CD14-positive monocyte (primary cell): ENCODE measurements at regions not wholly inside any gene's neighbourhood (a gene's known extent, or its start where the extent isn't known, plus 50 kb on each side); places are given as distances from the start of the nearest gene placed in this dataset. TPM values are rescaled to one million over a fixed set of nuclear protein-coding genes. Genes with fewer than 3 reads are reported as not detected.

Source experiments
- DNase-seq, 3 donors: peaks; one replicate each; pipeline ENCODE4 v3.0.0-alpha.2; 2011 to 2022
- H2AFZ ChIP-seq: 2 replicates; pipeline ENCODE4 v1.6.0; 2012; ENCODE audit warnings: mild to moderate bottlenecking, low read depth, low read length, inconsistent platforms; ENCODE audit not compliant: insufficient read depth, poor library complexity, severe bottlenecking
- H3K27ac ChIP-seq, 2 donors: 1 replicate in 1 of 2; 2 replicates in 1 of 2; pipeline ENCODE4 v1.5.1; 2012 to 2013; ENCODE audit warnings: low read length in 2 of 2, control low read depth in 1 of 2, inconsistent platforms in 1 of 2, low read depth in 1 of 2, mild to moderate bottlenecking in 1 of 2
- H3K27me3 ChIP-seq, 2 donors: one replicate each; pipeline versions ENCODE4 v1.6.0 to v1.6.1; 2011 to 2013; ENCODE audit warnings: low read length in 2 of 2; ENCODE audit not compliant: control insufficient read depth in 2 of 2, insufficient read depth in 2 of 2
- H3K36me3 ChIP-seq, 2 donors: replicated peaks in 1 of 2; 1 replicate in 1 of 2; 2 replicates in 1 of 2; pipeline versions ENCODE4 v1.5.1 to v1.6.1; 2012 to 2013; ENCODE audit warnings: low read length in 2 of 2, control low read depth in 1 of 2, inconsistent platforms in 1 of 2, mild to moderate bottlenecking in 1 of 2; ENCODE audit not compliant: insufficient read depth in 2 of 2, control insufficient read depth in 1 of 2
- H3K4me1 ChIP-seq, 2 donors: 1 replicate in 1 of 2; 2 replicates in 1 of 2; pipeline versions ENCODE4 v1.5.1 to v1.6.1; 2012 to 2013; ENCODE audit warnings: low read length in 2 of 2, control low read depth in 1 of 2, inconsistent platforms in 1 of 2, mild to moderate bottlenecking in 1 of 2, moderate library complexity in 1 of 2; ENCODE audit not compliant: insufficient read depth in 2 of 2, control insufficient read depth in 1 of 2
- H3K4me2 ChIP-seq: replicated peaks from 2 replicates; pipeline ENCODE3; 2012; ENCODE audit warnings: low read length, moderate library complexity, mild to moderate bottlenecking; ENCODE audit not compliant: poor library complexity, severe bottlenecking; ENCODE audit errors: extremely low read depth
- H3K4me3 ChIP-seq, 3 experiments: fragments of 200-600 bp in 1 of 3; sonication (generic) in 1 of 3; replicated peaks in 1 of 3; 1 replicate in 2 of 3; 2 replicates in 1 of 3; pipeline ENCODE4 v1.5.1; 2011 to 2013; ENCODE audit warnings: low read length in 3 of 3, mild to moderate bottlenecking in 3 of 3, control low read depth in 2 of 3, low read depth in 2 of 3, inconsistent platforms in 1 of 3, moderate library complexity in 1 of 3
- H3K79me2 ChIP-seq: 2 replicates; pipeline ENCODE4 v1.6.0; 2012; ENCODE audit warnings: mild to moderate bottlenecking, control low read depth, inconsistent platforms, low read length, moderate library complexity; ENCODE audit not compliant: insufficient read depth
- H3K9ac ChIP-seq: 2 replicates; pipeline ENCODE4 v1.6.0; 2017; ENCODE audit warnings: low read length, mild to moderate bottlenecking; ENCODE audit not compliant: insufficient read depth, poor library complexity, severe bottlenecking
- H3K9me3 ChIP-seq, 2 donors: replicated peaks in 1 of 2; 1 replicate in 1 of 2; 2 replicates in 1 of 2; pipeline versions ENCODE4 v1.5.1 to v1.6.1; 2012 to 2013; ENCODE audit warnings: low read length in 2 of 2, control low read depth in 1 of 2; ENCODE audit not compliant: control insufficient read depth in 1 of 2, insufficient read depth in 1 of 2
- H4K20me1 ChIP-seq: 2 replicates; pipeline ENCODE4 v1.6.0; 2012; ENCODE audit warnings: mild to moderate bottlenecking, low read length, control low read depth, moderate library complexity; ENCODE audit not compliant: insufficient read depth
- H3K27ac Mint-ChIP-seq, 7 donors: one replicate each; pipeline ENCODE4 v1.8.0; 2020; ENCODE audit warnings: mild to moderate bottlenecking in 7 of 7, mixed read lengths in 7 of 7, moderate library complexity in 6 of 7, inconsistent platforms in 2 of 7
- H3K27me3 Mint-ChIP-seq, 3 donors: one replicate each; pipeline ENCODE4 v1.8.0; 2021 to 2022; ENCODE audit warnings: low read depth in 3 of 3, mild to moderate bottlenecking in 3 of 3, mixed read lengths in 3 of 3, moderate library complexity in 3 of 3, inconsistent platforms in 1 of 3
- H3K36me3 Mint-ChIP-seq, 2 donors: one replicate each; pipeline ENCODE4 v1.8.0; 2020; ENCODE audit warnings: mixed read lengths in 2 of 2, inconsistent platforms in 1 of 2, mild to moderate bottlenecking in 1 of 2
- H3K4me1 Mint-ChIP-seq: one replicate; pipeline ENCODE4 v1.8.0; 2020; ENCODE audit warnings: mild to moderate bottlenecking, mixed read lengths
- H3K4me3 Mint-ChIP-seq, 2 donors: one replicate each; pipeline ENCODE4 v1.8.0; 2020; ENCODE audit warnings: mild to moderate bottlenecking in 2 of 2, mixed read lengths in 2 of 2, moderate library complexity in 1 of 2
- H3K9me3 Mint-ChIP-seq, 7 donors: one replicate each; pipeline ENCODE4 v1.8.0; 2020 to 2022; ENCODE audit warnings: mixed read lengths in 7 of 7, mild to moderate bottlenecking in 6 of 7, moderate library complexity in 6 of 7, inconsistent platforms in 2 of 7
- WGBS: methylation state at CpG from one replicate; pipeline ENCODE4 v1.1.5; 2013; ENCODE audit warnings: missing lambda C conversion rate; ENCODE audit not compliant: insufficient coverage; 5-methylcytosine and 5-hydroxymethylcytosine counted together
- intact Hi-C, 2 donors: fragments of 100-400 bp; cut with micrococcal nuclease; formaldehyde crosslinking; loops; one replicate each; pipeline versions ENCODE4 v1.15.0 to v1.15.1; 2023
- small RNA-seq: library from RNA; depleted of rRNA; stranded (forward); fragments of <200 nt; gene quantifications from one replicate; pipeline ENCODE3, GENCODE V24; 2012; ENCODE audit warnings: low read depth; ENCODE audit not compliant: insufficient read length
- TF ChIP-seq, protein P1 (sequence below): fragments of 200-600 bp; IDR thresholded peaks from one replicate; pipeline ENCODE4 v1.8.0; 2022; ENCODE audit warnings: antibody characterized with exemption, mild to moderate bottlenecking

GRCh38 chr5:52204310-52204709 lies 583.4 kb upstream of the ITGA1 start:
- H3K9me3 Mint-ChIP-seq, result peaks cover 0 to 15% (median 4%) of the 10 kb centered on the region in 7 donors
- DNase-seq, result no peak
- TF ChIP-seq, protein P1, sequence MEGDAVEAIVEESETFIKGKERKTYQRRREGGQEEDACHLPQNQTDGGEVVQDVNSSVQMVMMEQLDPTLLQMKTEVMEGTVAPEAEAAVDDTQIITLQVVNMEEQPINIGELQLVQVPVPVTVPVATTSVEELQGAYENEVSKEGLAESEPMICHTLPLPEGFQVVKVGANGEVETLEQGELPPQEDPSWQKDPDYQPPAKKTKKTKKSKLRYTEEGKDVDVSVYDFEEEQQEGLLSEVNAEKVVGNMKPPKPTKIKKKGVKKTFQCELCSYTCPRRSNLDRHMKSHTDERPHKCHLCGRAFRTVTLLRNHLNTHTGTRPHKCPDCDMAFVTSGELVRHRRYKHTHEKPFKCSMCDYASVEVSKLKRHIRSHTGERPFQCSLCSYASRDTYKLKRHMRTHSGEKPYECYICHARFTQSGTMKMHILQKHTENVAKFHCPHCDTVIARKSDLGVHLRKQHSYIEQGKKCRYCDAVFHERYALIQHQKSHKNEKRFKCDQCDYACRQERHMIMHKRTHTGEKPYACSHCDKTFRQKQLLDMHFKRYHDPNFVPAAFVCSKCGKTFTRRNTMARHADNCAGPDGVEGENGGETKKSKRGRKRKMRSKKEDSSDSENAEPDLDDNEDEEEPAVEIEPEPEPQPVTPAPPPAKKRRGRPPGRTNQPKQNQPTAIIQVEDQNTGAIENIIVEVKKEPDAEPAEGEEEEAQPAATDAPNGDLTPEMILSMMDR, result no peak
- H3K36me3 ChIP-seq, result no peaks in the 10 kb centered on the region
- peaks cover 0 to 2% (median 2%) of the 10 kb centered on the region in 3 donors for H3K27me3 Mint-ChIP-seq
- H3K9ac ChIP-seq, result no peak overlapping the region
- peaks cover 3 to 11% of the 10 kb centered on the region in 2 donors for H3K9me3 ChIP-seq
- no peak overlapping the region for H3K4me3 Mint-ChIP-seq
- no peak overlapping the region for H3K27ac ChIP-seq
- WGBS, result 20% methylated on average over 1 of the region's 3 CpGs
- no peak overlapping the region for H3K4me2 ChIP-seq
- H3K4me3 ChIP-seq, result no peak overlapping the region
- no peaks in the 10 kb centered on the region for H3K36me3 Mint-ChIP-seq
- no peak overlapping the region for H2AFZ ChIP-seq
- H3K27me3 ChIP-seq, result no peaks in the 10 kb centered on the region
- no peaks in the 10 kb centered on the region for H4K20me1 ChIP-seq
- no peaks in the 10 kb centered on the region for H3K79me2 ChIP-seq
- H3K4me1 ChIP-seq, result no peaks in the 10 kb centered on the region
- H3K4me1 Mint-ChIP-seq, result no peaks in the 10 kb centered on the region
- H3K27ac Mint-ChIP-seq, result no peak overlapping the region
- intact Hi-C loops, result no loop called here

Small RNA genes in the stretch of these regions (small RNA-seq; reads per million reads assigned to genes)
- not detected for gene RNA5SP182
